ENCODE measurements at regions not wholly inside any gene's neighbourhood (a gene's known extent, or its start where the extent isn't known, plus 50 kb on each side); places are given as distances from the start of the nearest gene placed in this dataset.

GRCh38 chr6:82567621-82568020 is 204.0 kb downstream of the TPBG start:
- no peaks in the 10 kb centered on the region for H3K27me3 ChIP-seq
- no peaks in the 10 kb centered on the region for H3K36me3 ChIP-seq (ENCODE audit: low read depth, missing control alignments)
- 48 to 64% methylated on average over 1 of the region's 1 CpG for WGBS, 2 donors
- DNase-seq, result no peak
- no peaks in the 10 kb centered on the region for H3K9me3 ChIP-seq
- H3K27ac ChIP-seq, result no peak overlapping the region
- TF ChIP-seq CTCF (IDR thresholded peaks at IDR 0.05) (no peak), POLR2A (IDR thresholded peaks at IDR 0.05) (no peak)
- no peak overlapping the region for H3K4me3 ChIP-seq
- H3K4me1 ChIP-seq, result no peaks in the 10 kb centered on the region
- intact Hi-C loops (cut with DNase I; ENCODE audit: low total_unique reads), result no loop called here

- no peak overlapping the region for H3K4me3 ChIP-seq
- TF ChIP-seq POLR2A (IDR thresholded peaks at IDR 0.05), result no peak
- TF ChIP-seq CTCF (IDR thresholded peaks at IDR 0.05), result no peak
- H3K36me3 ChIP-seq (ENCODE audit: low read depth, missing control alignments), result no peaks in the 10 kb centered on the region
- no peaks in the 10 kb centered on the region for H3K9me3 ChIP-seq
- no peaks in the 10 kb centered on the region for H3K27me3 ChIP-seq
- no peaks in the 10 kb centered on the region for H3K4me1 ChIP-seq
- intact Hi-C loops (cut with DNase I; ENCODE audit: low total_unique reads), result no loop called here
- no peak overlapping the region for H3K27ac ChIP-seq
- WGBS, 2 donors, result 80 to 88% methylated on average over 5 to 6 of the region's 6 CpGs
- no peak for DNase-seq
Observed at GRCh38 chr6:82568290-82568993, 204.8 kb downstream of the TPBG start.

DNA sequence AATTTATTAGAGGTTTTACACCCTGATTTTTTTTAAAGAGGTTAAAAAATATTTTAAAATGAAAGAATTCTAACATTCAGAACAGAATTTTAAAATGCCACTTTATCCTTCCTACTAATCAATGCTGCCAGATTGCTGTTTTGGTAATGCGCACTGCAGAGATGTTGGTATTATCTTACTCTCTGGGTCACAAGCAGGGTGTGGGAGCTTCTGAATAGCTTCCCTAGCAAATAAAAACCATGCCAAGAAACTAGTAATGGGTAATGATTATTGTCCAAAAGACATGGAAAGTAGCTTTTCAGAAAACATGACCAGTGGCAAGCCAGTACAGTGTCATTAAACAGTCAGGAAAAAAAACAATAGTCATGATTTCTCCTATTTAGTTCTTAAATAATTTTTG is 205.4 kb downstream of the TPBG start:
- H3K36me3 ChIP-seq (ENCODE audit: low read depth, missing control alignments), result no peaks in the 10 kb centered on the region
- H3K4me1 ChIP-seq, result no peaks in the 10 kb centered on the region
- WGBS, 2 donors, result 80 to 94% methylated on average over 1 of the region's 1 CpG
- H3K27me3 ChIP-seq, result no peaks in the 10 kb centered on the region
- no peak overlapping the region for H3K27ac ChIP-seq
- no peak overlapping the region for H3K4me3 ChIP-seq
- no peak for DNase-seq
- intact Hi-C loops (cut with DNase I; ENCODE audit: low total_unique reads), result no loop called here
- H3K9me3 ChIP-seq, result no peaks in the 10 kb centered on the region
- TF ChIP-seq CTCF (IDR thresholded peaks at IDR 0.05), result no peak
- no peak for TF ChIP-seq POLR2A (IDR thresholded peaks at IDR 0.05)

DNA sequence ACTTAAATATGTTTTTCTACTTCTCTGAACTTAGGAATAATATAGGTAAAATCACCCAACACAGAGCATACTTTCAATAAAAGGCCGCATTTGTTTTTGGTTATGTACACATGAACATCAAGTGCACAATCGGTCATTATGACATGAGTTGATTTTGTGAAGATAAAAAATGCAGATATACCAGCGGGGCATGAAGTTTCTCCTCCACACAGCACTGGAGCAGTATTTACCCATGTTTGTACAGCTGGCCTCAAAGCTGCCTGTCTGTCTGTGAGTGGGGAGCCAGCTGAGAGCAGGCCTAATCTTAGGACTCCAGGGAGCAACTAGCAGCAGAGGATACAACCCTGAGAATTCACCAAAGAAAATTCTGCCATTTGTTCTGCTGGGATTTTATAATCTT is 206.5 kb downstream of the TPBG start:
- Histone ChIP-seq H3K36me3 (ENCODE audit: low read depth, missing control alignments) (no peaks in the 10 kb centered on the region), H3K4me3 (no peak overlapping the region), H3K27ac (no peak overlapping the region), H3K9me3 (no peaks in the 10 kb centered on the region), H3K27me3 (no peaks in the 10 kb centered on the region), H3K4me1 (no peaks in the 10 kb centered on the region)
- TF ChIP-seq POLR2A (IDR thresholded peaks at IDR 0.05) (no peak), CTCF (IDR thresholded peaks at IDR 0.05) (no peak)
- 68 to 70% methylated on average over 3 of the region's 3 CpGs for WGBS, 2 donors
- no peak for DNase-seq
- intact Hi-C loops (cut with DNase I; ENCODE audit: low total_unique reads), result no loop called here

GRCh38 chr6:82571455-82571854 is 207.8 kb downstream of the TPBG start:
- Histone ChIP-seq H3K36me3 (ENCODE audit: low read depth, missing control alignments) (no peaks in the 10 kb centered on the region), H3K27me3 (no peaks in the 10 kb centered on the region), H3K27ac (no peak overlapping the region), H3K9me3 (no peaks in the 10 kb centered on the region), H3K4me1 (no peaks in the 10 kb centered on the region), H3K4me3 (no peak overlapping the region)
- DNase-seq, result no peak
- TF ChIP-seq POLR2A (IDR thresholded peaks at IDR 0.05) (no peak), CTCF (IDR thresholded peaks at IDR 0.05) (no peak)
- intact Hi-C loops (cut with DNase I; ENCODE audit: low total_unique reads), result no loop called here
- 85 to 88% methylated on average over 2 of the region's 2 CpGs for WGBS, 2 donors
